ENCODE measurements at regions not wholly inside any gene's neighbourhood (a gene's known extent, or its start where the extent isn't known, plus 50 kb on each side); places are given as distances from the start of the nearest gene placed in this dataset.

DNA sequence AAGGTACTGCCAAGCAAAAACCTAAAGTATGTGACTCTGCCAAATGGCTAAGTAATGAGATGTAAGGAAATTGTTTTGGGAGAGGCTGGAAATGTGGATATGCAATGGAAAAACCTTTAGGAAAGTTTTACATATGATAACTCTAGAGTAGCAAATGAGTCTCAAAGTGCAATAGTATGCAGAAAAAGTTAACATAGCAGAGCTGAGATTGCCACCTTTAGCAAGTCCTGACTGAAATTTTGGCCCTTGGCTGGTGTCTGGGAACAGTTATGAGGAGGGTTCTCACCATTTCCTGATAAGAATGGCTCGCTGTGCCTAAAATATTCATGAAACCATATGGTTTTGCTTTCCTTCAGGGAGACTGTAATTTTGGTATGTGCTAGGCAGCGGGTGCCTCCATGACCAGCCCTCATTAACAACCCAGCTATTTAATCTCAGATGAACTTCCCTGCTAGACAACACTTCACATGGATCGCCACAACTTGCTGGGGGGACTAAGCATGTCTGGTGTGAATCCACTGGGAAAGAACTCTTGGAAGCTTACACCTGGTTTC, 72.3 kb upstream of the ERBB4 start:
- Histone ChIP-seq H4K20me1 (replicated peaks; ENCODE audit: control insufficient read depth, insufficient read depth, low read length) (no peaks in the 10 kb centered on the region), H3K4me1 (replicated peaks in 1 of 2; ENCODE audit: control insufficient read depth in 2 of 2, insufficient read depth in 2 of 2, low read length in 2 of 2) (no peaks in the 10 kb centered on the region), H3K36me3 (ENCODE audit: control insufficient read depth, insufficient read depth, low read length) (no peaks in the 10 kb centered on the region), H3K9ac (ENCODE audit: insufficient read depth in 1 of 2, low read depth in 2 of 2, low read length in 2 of 2) (no peak overlapping the region), H3K9me1 (ENCODE audit: control insufficient read depth, insufficient read depth, low read length) (no peaks in the 10 kb centered on the region), H3K27ac (ENCODE audit: extremely low read depth, low read depth, low read length) (no peak overlapping the region), H3K27me3 (ENCODE audit: control insufficient read depth in 2 of 2, insufficient read depth in 2 of 2, low read length in 2 of 2) (no peaks in the 10 kb centered on the region), H3K9me3 (replicated peaks; ENCODE audit: control insufficient read depth, insufficient read depth, low read depth, low read length) (no peaks in the 10 kb centered on the region), H3K4me2 (ENCODE audit: insufficient read depth, low read length) (no peak overlapping the region), H3K79me2 (ENCODE audit: control insufficient read depth, insufficient read depth, low read length) (no peaks in the 10 kb centered on the region), H3K4me3 (no peak overlapping the region), H2AFZ (ENCODE audit: low read depth, low read length) (no peak overlapping the region)
- ATAC-seq (no peak), FAIRE-seq (no peak), DNase-seq (ENCODE audit: extremely low read depth in 1 of 4, low spot score in 3 of 4) (no peak)
- ChIA-PET CTCF (ENCODE audit: low intra/inter-chr PET ratio) (no interaction called here), POLR2A (no interaction called here)
- 3% methylated on average over 3 of the region's 3 CpGs for WGBS (ENCODE audit: insufficient coverage, low coverage, missing lambda C conversion rate)
- intact Hi-C loops (cut with micrococcal nuclease): no loop called here
- BruUV-seq (replicated peaks): no TSS peak
- in situ Hi-C loops (cut with MboI): no loop called here
- TF ChIP-seq PHF21A (IDR thresholded peaks at IDR 0.05; ENCODE audit: borderline replicate concordance, low read depth): no peak
- TF ChIP-seq, protein P1, sequence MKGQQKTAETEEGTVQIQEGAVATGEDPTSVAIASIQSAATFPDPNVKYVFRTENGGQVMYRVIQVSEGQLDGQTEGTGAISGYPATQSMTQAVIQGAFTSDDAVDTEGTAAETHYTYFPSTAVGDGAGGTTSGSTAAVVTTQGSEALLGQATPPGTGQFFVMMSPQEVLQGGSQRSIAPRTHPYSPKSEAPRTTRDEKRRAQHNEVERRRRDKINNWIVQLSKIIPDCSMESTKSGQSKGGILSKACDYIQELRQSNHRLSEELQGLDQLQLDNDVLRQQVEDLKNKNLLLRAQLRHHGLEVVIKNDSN (CRISPR knock-in tag; IDR thresholded peaks at IDR 0.05): no peak
- no peak for TF ChIP-seq DPF2 (IDR thresholded peaks at IDR 0.05)
- TF ChIP-seq CUX1 (CRISPR knock-in tag; IDR thresholded peaks at IDR 0.05): no peak
- TF ChIP-seq CAMTA2 (CRISPR knock-in tag; conservative IDR thresholded peaks at IDR 0.05): no peak
- no peak for TF ChIP-seq AFF1 (IDR thresholded peaks at IDR 0.05; ENCODE audit: low read depth in 1 of 2, partially characterized antibody in 2 of 2)
- no peak for TF ChIP-seq CBX2 (IDR thresholded peaks at IDR 0.05; ENCODE audit: insufficient read depth, low read length, poor library complexity, severe bottlenecking)
- no peak for TF ChIP-seq NONO (IDR thresholded peaks at IDR 0.05; ENCODE audit: low read depth in 2 of 2, low read length in 1 of 2)
- TF ChIP-seq, protein P2, sequence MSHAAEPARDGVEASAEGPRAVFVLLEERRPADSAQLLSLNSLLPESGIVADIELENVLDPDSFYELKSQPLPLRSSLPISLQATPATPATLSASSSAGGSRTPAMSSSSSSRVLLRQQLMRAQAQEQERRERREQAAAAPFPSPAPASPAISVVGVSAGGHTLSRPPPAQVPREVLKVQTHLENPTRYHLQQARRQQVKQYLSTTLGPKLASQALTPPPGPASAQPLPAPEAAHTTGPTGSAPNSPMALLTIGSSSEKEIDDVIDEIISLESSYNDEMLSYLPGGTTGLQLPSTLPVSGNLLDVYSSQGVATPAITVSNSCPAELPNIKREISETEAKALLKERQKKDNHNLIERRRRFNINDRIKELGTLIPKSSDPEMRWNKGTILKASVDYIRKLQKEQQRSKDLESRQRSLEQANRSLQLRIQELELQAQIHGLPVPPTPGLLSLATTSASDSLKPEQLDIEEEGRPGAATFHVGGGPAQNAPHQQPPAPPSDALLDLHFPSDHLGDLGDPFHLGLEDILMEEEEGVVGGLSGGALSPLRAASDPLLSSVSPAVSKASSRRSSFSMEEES (CRISPR knock-in tag; IDR thresholded peaks at IDR 0.05): no peak
- no peak for TF ChIP-seq PHF8 (IDR thresholded peaks at IDR 0.05; ENCODE audit: borderline replicate concordance, low read length)
- TF ChIP-seq FOS (IDR thresholded peaks at IDR 0.05; ENCODE audit: extremely low read depth, insufficient read length): no peak

Measured in K562 (cell line).